Lung (tissue), 11 donors: ENCODE measurements at regions not wholly inside any gene's neighbourhood (a gene's known extent, or its start where the extent isn't known, plus 50 kb on each side); places are given as distances from the start of the nearest gene placed in this dataset.
A peak's percentile ranks its signal among the peaks of the same experiment; 100 is the strongest.

Experiments
- ATAC-seq: fragments of 200-7000 bp; cut with Tn5 transposase; one replicate; pipeline ENCODE4 v1.9.1; 2020; ENCODE audit warnings: moderate number of reproducible peaks; ENCODE audit not compliant: insufficient read depth, low FRiP score
- DNase-seq, 3 donors: peaks; one replicate each; pipeline ENCODE4 v3.0.0-alpha.2; 2013 to 2017
- H3K27ac ChIP-seq, 2 donors: one replicate each; pipeline ENCODE4 v1.5.1; 2013; ENCODE audit warnings: mild to moderate bottlenecking in 2 of 2, moderate library complexity in 2 of 2, control low read depth in 1 of 2, inconsistent platforms in 1 of 2, low read depth in 1 of 2, low read length in 1 of 2
- H3K27me3 ChIP-seq, 3 donors: one replicate each; pipeline ENCODE4 v1.5.1; 2013; ENCODE audit warnings: low read length in 2 of 3; ENCODE audit not compliant: control insufficient read depth in 3 of 3, insufficient read depth in 3 of 3
- H3K36me3 ChIP-seq, 4 donors: one replicate each; pipeline ENCODE4 v1.5.1; 2013; ENCODE audit warnings: low read length in 4 of 4, mild to moderate bottlenecking in 1 of 4, moderate library complexity in 1 of 4; ENCODE audit not compliant: control insufficient read depth in 4 of 4, insufficient read depth in 4 of 4
- H3K4me1 ChIP-seq, 5 donors: one replicate each; pipeline ENCODE4 v1.5.1; 2013; ENCODE audit warnings: low read length in 5 of 5, mild to moderate bottlenecking in 2 of 5, moderate library complexity in 1 of 5; ENCODE audit not compliant: control insufficient read depth in 5 of 5, insufficient read depth in 5 of 5
- H3K4me3 ChIP-seq: one replicate; pipeline ENCODE4 v1.5.1; 2013; ENCODE audit warnings: mild to moderate bottlenecking, control low read depth, moderate library complexity
- H3K9ac ChIP-seq, 2 donors: one replicate each; pipeline ENCODE4 v1.5.1; 2013; ENCODE audit warnings: low read length in 2 of 2, control low read depth in 1 of 2; ENCODE audit not compliant: insufficient read depth in 1 of 2
- H3K9me3 ChIP-seq, 4 donors: one replicate each; pipeline ENCODE4 v1.5.1; 2013; ENCODE audit warnings: low read length in 3 of 4, mild to moderate bottlenecking in 1 of 4, moderate library complexity in 1 of 4; ENCODE audit not compliant: control insufficient read depth in 4 of 4, insufficient read depth in 3 of 4
- CTCF ChIP-seq: IDR thresholded peaks from 2 replicates; pipeline ENCODE4 v1.5.1; 2012; ENCODE audit warnings: mild to moderate bottlenecking; ENCODE audit errors: control extremely low read depth, extremely low read depth
- WGBS, 2 donors: extraction: QIAGEN DNeasy Blood & Tissue Kit; methylation state at CpG; one replicate each; pipeline ENCODE4 v1.1.7; 2013; 5-methylcytosine and 5-hydroxymethylcytosine counted together
- donor health status: control.
- donor health status: control.
- donor health status: Bipolar disorder and iron deficiency.
- donor health status: healthy.
- donor health status: DM: yes; HTN: yes; CAD: no.

GRCh38 chr11:112795911-112796649 is 165.1 kb upstream of the NCAM1 start:
- ATAC-seq (no peak), DNase-seq (peak in 2 of 3 donors; percentile 31 to 36)
- peak overlapping the region in 1 of 2 donors; percentile 5 for H3K27ac ChIP-seq

DNA sequence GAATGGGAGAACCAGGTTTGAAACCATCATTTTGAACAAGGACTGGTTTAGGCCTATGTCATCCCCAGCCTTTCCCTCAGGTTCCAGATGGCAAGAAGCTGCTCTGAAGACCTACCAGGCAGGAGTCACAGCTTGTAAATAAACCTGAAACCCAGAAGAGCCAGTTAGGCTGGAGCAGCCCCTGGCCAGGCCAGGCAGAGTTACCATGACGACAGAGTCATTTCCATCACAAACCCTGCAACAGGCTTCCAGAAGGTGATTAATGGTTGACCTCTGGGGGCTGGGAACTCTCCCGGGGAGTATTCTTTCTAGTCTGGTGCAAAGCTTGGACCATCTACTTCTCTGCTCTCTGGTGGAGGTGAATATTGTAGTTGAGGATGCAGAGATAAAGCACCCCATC is 164.1 kb upstream of the NCAM1 start:
- DNase-seq: peak in 2 of 3 donors; percentile 34 to 35
- Histone ChIP-seq H3K4me3 (no peak overlapping the region), H3K4me1 (peaks cover 0 to 6% (median 0%) of the 10 kb centered on the region in 5 donors), H3K27me3 (no peaks in the 10 kb centered on the region), H3K9me3 (no peaks in the 10 kb centered on the region), H3K27ac (peak overlapping the region in 1 of 2 donors; percentile 17), H3K9ac (no peak overlapping the region), H3K36me3 (no peaks in the 10 kb centered on the region)
- ATAC-seq: no peak
- WGBS, 2 donors: 62 to 75% methylated on average over 2 of the region's 2 CpGs
- no peak for TF ChIP-seq CTCF

More at GRCh38 chr11:112795911-112796649, 165.1 kb upstream of the NCAM1 start:
- Histone ChIP-seq H3K27me3 (no peaks in the 10 kb centered on the region), H3K9me3 (no peaks in the 10 kb centered on the region), H3K36me3 (no peaks in the 10 kb centered on the region), H3K9ac (no peak overlapping the region), H3K4me1 (peaks cover 0 to 6% (median 0%) of the 10 kb centered on the region in 5 donors), H3K4me3 (no peak overlapping the region)
- 53 to 74% methylated on average over 17 of the region's 17 CpGs for WGBS, 2 donors
- no peak for TF ChIP-seq CTCF

DNA sequence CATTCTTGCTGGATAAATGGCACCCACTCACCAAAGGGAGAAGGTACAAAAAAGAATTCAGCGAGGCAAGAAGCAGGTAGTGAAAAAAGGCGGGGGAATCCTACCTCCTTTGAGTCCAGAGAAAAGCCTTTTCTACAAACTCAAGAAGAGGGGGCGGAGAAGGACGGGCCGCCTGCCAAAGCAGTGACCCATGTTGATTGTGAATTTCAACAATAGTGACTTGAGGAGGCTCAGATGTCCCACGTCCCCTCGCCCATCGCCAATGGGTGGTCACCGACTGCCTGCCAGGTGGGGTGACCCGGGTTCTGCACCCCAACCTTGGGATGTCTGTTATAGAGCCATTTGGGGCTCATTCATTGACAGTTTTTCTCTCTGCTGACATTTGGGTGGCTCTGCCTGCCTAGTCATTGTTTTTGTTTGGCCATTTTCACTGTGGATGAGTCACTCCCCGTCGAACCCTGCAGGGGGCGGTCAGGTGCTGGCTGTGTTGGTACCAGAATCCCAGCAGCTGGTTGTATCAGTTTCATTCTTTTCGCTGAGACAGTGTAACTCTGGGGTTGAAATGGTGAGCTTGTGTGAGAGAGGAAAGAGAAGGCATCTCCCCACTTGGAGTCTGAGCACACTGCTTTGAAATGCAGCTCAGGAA is 163.4 kb upstream of the NCAM1 start:
- no peaks in the 10 kb centered on the region for H3K9me3 ChIP-seq
- no peaks in the 10 kb centered on the region for H3K27me3 ChIP-seq
- ATAC-seq (no peak), DNase-seq (peak in 1 of 3 donors; percentile 21)
- no peak overlapping the region for H3K4me3 ChIP-seq
- peak; percentile 1 for TF ChIP-seq CTCF
- H3K36me3 ChIP-seq: no peaks in the 10 kb centered on the region
- H3K9ac ChIP-seq: no peak overlapping the region
- 65 to 69% methylated on average over 14 of the region's 14 CpGs for WGBS, 2 donors
- no peak overlapping the region for H3K27ac ChIP-seq
- peaks cover 0 to 6% (median 0%) of the 10 kb centered on the region in 5 donors for H3K4me1 ChIP-seq
